Naive thymus-derived CD8-positive, alpha-beta T cell (primary cell): ENCODE measurements at regions not wholly inside any gene's neighbourhood (a gene's known extent, or its start where the extent isn't known, plus 50 kb on each side); places are given as distances from the start of the nearest gene placed in this dataset.

Experiments
- ATAC-seq, 2 donors: fragments of 150-1000 bp; cut with Tn5 transposase in 1 of 2; sonication (Bioruptor Pico), chemical (Tn5 transposase) in 1 of 2; 1 replicate in 1 of 2; 2 replicates in 1 of 2; pipeline ENCODE4 v1.10.0; 2021; ENCODE audit warnings: mild to moderate bottlenecking in 2 of 2, moderate library complexity in 2 of 2
- POLR2A ChIA-PET: fragments of 350-600 bp; sonication (Branson Sonifier 250); formaldehyde crosslinking; loops from one replicate; lab custom pipeline; 2021; ENCODE audit warnings: antibody characterized with exemption; lab: Charles Lee
- DNase-seq, 10 donors: peaks; one replicate each; pipeline versions ENCODE4 v3.0.0 to v3.0.0-alpha.2; 2020 to 2022
- H3K27ac Mint-ChIP-seq, 10 donors: one replicate each; pipeline ENCODE4 v1.8.0; 2020 to 2022; ENCODE audit warnings: mild to moderate bottlenecking in 10 of 10, mixed read lengths in 10 of 10, moderate library complexity in 4 of 10, inconsistent platforms in 1 of 10
- H3K27me3 Mint-ChIP-seq, 5 donors: one replicate each; pipeline ENCODE4 v1.8.0; 2021 to 2022; ENCODE audit warnings: mixed read lengths in 5 of 5
- H3K36me3 Mint-ChIP-seq, 3 donors: one replicate each; pipeline ENCODE4 v1.8.0; 2020 to 2022; ENCODE audit warnings: mixed read lengths in 3 of 3, mild to moderate bottlenecking in 2 of 3, inconsistent platforms in 1 of 3
- H3K4me1 Mint-ChIP-seq, 4 donors: one replicate each; pipeline ENCODE4 v1.8.0; 2021 to 2022; ENCODE audit warnings: mixed read lengths in 4 of 4
- H3K4me3 Mint-ChIP-seq, 10 donors: one replicate each; pipeline ENCODE4 v1.8.0; 2020 to 2022; ENCODE audit warnings: mild to moderate bottlenecking in 10 of 10, mixed read lengths in 10 of 10, moderate library complexity in 6 of 10, inconsistent platforms in 1 of 10
- H3K9me3 Mint-ChIP-seq, 9 donors: one replicate each; pipeline ENCODE4 v1.8.0; 2020 to 2022; ENCODE audit warnings: mixed read lengths in 9 of 9, mild to moderate bottlenecking in 3 of 9, inconsistent platforms in 1 of 9, moderate library complexity in 1 of 9

DNA sequence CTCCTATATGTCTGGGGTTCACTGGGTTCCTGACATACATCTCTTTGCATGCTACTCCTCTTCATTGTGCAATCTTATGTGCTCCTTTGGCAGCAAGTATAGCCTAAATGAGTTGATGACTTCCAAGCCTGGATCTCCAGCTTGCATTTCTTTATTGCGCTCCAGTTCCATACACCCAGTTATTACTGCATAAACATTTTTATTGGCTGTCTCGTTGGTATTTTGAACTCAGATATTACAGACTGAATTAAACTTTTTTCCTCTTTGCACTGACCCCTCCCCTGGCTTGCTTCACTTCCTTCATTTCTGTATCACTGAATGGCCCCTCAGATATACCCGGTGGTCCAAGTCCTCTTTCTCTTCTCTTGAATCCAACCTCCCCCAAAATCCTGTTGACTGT lies 219.2 kb downstream of the MC4R start:
- POLR2A ChIA-PET, result no interaction called here
- no peak overlapping the region for H3K4me3 Mint-ChIP-seq
- no peak for DNase-seq
- ATAC-seq, result no peak
- H3K9me3 Mint-ChIP-seq, result peaks cover 0 to 5% (median 0%) of the 10 kb centered on the region in 9 donors
- no peaks in the 10 kb centered on the region for H3K4me1 Mint-ChIP-seq
- H3K36me3 Mint-ChIP-seq, result no peaks in the 10 kb centered on the region
- H3K27ac Mint-ChIP-seq, result no peak overlapping the region
- peaks cover 1 to 14% (median 7%) of the 10 kb centered on the region in 5 donors for H3K27me3 Mint-ChIP-seq

DNA sequence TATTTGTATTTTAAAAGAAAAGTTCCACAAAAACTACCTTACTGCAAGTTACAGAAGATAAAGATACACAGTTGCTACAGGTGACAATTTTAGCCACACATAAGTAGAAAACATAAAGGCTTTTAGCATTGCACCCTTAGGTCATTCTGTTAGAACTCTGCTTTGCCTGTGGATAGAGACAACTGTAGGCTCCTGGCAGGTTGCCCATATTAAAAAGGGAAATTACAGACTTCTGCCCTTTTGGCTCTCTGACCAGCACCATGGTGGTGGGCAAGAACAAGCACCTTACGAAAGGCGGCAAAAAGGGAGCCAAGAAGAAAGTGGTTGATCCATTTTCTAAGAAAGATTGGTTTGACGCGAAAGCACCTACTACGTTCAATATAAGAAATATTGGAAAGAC lies 223.3 kb downstream of the MC4R start:
- no peak for ATAC-seq
- POLR2A ChIA-PET, result no interaction called here

DNA sequence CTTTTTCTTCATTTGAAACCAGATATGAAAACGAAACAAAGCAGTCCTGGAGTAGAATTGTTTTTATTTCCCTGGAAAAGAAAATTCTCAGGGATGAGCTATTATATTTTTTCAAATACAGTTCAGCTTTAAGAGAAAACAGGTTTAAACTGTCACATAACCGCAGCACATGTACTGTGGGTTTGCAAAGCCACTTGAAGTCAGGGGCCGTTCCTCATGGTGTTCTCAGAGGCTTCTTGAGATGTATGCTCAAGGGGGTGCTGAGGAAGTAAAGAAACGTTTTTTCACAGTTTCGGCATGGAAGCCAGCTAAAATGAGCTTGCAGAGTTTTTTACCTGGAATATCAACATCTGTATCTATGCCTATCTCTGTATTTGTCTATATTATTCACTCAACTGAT lies 225.3 kb downstream of the MC4R start:
- no peaks in the 10 kb centered on the region for H3K36me3 Mint-ChIP-seq

More for the DNA sequence above, 223.3 kb downstream of the MC4R start:
- DNase-seq, result no peak
- Mint-ChIP-seq H3K4me3 (no peak overlapping the region), H3K36me3 (no peaks in the 10 kb centered on the region), H3K4me1 (peaks cover 0 to 3% (median 0%) of the 10 kb centered on the region in 4 donors), H3K27ac (no peak overlapping the region), H3K9me3 (no peaks in the 10 kb centered on the region), H3K27me3 (peaks cover 0 to 14% (median 4%) of the 10 kb centered on the region in 5 donors)

DNA sequence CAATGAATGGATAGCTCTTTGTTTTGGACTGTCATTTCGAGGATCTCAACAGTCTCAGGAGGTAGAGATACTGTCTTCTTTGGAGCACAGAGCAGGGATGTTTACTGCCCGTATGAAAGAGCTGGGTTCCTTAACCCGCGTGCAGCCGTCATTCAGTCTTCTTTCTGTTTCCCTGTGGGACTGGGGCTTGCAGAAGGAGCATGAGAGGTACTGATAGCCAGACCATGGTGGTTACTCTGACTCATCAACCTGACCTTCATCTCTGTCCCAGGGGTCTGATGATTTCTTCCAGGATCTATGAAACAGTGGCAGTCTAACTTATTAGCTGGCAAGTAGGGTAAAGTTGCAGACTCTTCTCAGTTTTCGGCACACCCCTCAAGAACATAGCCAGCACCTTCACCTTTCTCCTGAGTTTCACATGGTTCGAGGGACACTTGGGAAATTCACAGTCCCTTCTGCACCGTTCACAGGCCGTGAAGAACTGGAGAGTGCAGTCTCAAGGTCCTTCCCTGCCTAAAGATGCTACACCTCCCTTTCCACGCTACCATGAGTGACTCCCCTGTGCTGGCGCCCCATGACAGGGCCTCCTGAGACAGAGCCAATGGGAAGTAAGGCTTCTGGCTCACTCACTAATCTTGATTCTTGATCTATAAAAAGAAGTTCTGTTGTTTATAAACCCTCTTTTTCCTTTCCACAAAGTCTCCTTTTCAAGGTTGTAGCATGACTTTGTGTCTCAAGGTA lies 226.2 kb downstream of the MC4R start:
- no peak overlapping the region for H3K27ac Mint-ChIP-seq
- peaks cover 0 to 3% (median 0%) of the 10 kb centered on the region in 4 donors for H3K4me1 Mint-ChIP-seq
- H3K4me3 Mint-ChIP-seq, result no peak overlapping the region
- H3K36me3 Mint-ChIP-seq, result no peaks in the 10 kb centered on the region
- peaks cover 0 to 14% (median 0%) of the 10 kb centered on the region in 5 donors for H3K27me3 Mint-ChIP-seq
- POLR2A ChIA-PET, result no interaction called here
- H3K9me3 Mint-ChIP-seq, result no peaks in the 10 kb centered on the region
- ATAC-seq, result no peak
- no peak for DNase-seq

More for the DNA sequence above, 225.3 kb downstream of the MC4R start:
- Mint-ChIP-seq H3K4me3 (no peak overlapping the region), H3K27ac (no peak overlapping the region), H3K4me1 (peaks cover 0 to 3% (median 0%) of the 10 kb centered on the region in 4 donors), H3K9me3 (no peaks in the 10 kb centered on the region), H3K27me3 (peaks cover 0 to 14% (median 0%) of the 10 kb centered on the region in 5 donors)
- ATAC-seq (no peak), DNase-seq (no peak)
- POLR2A ChIA-PET, result no interaction called here

DNA sequence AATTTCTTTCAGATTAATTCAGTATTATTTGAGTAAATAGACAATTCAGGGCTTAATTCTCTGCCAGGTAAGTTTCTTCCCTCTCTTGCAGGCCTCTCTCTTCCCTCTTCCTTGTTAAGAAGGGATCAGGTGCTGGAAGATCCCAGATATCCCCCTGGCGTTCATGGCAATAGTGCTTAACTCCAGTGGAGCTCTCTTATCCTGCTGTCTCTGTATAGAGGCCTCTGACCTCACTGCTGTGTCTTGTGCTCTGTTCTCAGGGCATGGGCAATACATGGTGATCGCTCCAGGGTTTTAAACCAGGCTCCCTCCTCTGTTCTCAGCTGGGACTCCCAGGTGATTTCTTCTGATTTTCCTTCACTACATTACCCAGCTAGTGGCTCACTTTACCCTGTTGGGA lies 226.8 kb downstream of the MC4R start:
- no peak for DNase-seq
- Mint-ChIP-seq H3K36me3 (no peaks in the 10 kb centered on the region), H3K27me3 (peaks cover 0 to 14% (median 0%) of the 10 kb centered on the region in 5 donors), H3K9me3 (no peaks in the 10 kb centered on the region), H3K4me3 (no peak overlapping the region), H3K27ac (no peak overlapping the region), H3K4me1 (peaks cover 0 to 3% (median 0%) of the 10 kb centered on the region in 4 donors)
- ATAC-seq, result no peak
- POLR2A ChIA-PET, result no interaction called here

DNA sequence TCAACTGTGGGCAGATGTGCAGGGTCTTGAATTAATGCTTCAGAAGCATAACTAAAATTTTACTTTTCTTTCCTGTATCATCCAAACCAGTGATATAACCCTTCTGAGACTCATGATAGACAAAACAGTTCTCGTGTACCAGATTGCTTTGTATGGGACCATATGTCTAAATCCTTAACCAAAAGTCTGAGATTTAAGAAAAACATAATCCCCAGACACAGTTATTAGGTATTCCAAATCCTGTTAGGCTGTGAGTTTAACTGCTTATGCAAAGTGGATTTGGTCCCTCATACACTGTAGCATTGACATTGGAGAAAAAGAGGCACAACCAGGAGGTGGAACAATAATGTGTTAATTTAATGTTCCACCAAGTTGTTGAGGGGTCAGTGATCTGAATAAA lies 235.0 kb downstream of the PMAIP1 start:
- DNase-seq (no peak), ATAC-seq (no peak)
- Mint-ChIP-seq H3K36me3 (no peaks in the 10 kb centered on the region), H3K9me3 (peaks cover 0 to 10% (median 4%) of the 10 kb centered on the region in 9 donors), H3K4me3 (no peak overlapping the region), H3K4me1 (no peaks in the 10 kb centered on the region), H3K27me3 (peaks cover 0 to 7% (median 0%) of the 10 kb centered on the region in 5 donors), H3K27ac (no peak overlapping the region)
- POLR2A ChIA-PET, result no interaction called here

DNA sequence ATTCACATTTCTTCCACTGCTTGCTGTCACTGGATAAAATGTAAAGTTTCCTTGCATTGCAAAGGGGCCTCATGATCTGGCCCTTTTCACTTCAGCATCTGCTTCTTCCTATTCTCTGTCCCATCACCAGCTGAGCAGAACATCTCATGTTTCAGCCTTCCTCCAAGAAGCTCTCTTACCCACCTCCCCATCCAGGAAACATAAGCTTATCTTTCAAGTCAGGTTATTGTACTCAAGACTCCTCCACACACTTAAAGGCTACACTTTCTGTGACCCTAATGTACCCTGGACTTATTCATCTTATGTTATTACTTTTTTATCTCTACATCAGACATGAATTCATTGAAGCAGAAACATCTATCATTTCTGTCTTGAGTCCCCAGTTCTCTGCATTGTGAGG lies 230.5 kb downstream of the PMAIP1 start:
- H3K27ac Mint-ChIP-seq, result no peak overlapping the region
- ATAC-seq (no peak), DNase-seq (no peak)
- H3K36me3 Mint-ChIP-seq, result no peaks in the 10 kb centered on the region
- H3K9me3 Mint-ChIP-seq, result peaks cover 0 to 12% (median 0%) of the 10 kb centered on the region in 9 donors
- POLR2A ChIA-PET, result no interaction called here
- H3K4me1 Mint-ChIP-seq, result no peaks in the 10 kb centered on the region
- H3K27me3 Mint-ChIP-seq, result peaks cover 0 to 7% (median 0%) of the 10 kb centered on the region in 5 donors
- no peak overlapping the region for H3K4me3 Mint-ChIP-seq

DNA sequence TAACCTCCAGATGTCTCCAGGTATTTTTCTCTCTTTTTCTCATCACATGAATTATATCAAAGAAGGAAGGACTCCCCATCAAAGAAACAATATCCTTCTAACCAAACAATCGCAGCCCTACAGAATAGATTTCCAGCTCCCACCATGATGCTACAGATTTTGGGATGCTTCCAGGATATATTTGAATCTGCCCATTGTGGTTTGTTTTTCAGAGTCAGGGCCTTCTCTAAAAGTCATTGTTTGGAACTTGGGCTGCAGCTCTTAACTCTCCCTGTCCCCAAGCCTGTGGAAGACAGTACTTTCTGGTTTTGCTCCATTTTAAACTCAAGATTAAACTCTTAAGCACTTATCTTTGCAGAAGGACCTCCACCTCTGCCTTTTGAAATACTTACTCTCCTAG lies 223.2 kb downstream of the PMAIP1 start:
- H3K36me3 Mint-ChIP-seq, result no peaks in the 10 kb centered on the region
- ATAC-seq, result no peak
- no peak overlapping the region for H3K4me3 Mint-ChIP-seq
- POLR2A ChIA-PET, result no interaction called here
- peaks cover 0 to 12% (median 4%) of the 10 kb centered on the region in 9 donors for H3K9me3 Mint-ChIP-seq
- H3K4me1 Mint-ChIP-seq, result no peaks in the 10 kb centered on the region
- peaks cover 0 to 4% (median 0%) of the 10 kb centered on the region in 5 donors for H3K27me3 Mint-ChIP-seq
- H3K27ac Mint-ChIP-seq, result no peak overlapping the region
- no peak for DNase-seq

DNA sequence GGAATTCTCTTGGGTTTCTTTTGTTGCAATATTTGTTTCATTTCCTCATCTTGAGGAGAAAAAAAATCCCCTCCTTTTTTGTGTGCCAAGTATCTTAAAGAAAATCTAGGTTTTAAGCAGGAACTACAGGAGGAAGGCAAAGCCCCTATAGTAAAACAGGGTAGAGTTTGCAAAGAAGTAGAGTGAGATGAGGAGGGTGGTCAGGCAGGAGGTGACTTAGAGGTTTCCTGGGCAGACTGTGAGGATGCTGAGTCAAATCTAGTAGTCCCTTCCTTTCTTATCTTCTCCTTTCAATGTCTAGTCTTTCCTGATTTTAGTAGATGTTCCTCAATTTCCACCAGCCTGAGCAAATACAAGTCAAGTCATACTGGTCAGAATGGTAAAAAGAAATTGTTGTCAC lies 222.5 kb downstream of the PMAIP1 start:
- no peaks in the 10 kb centered on the region for H3K36me3 Mint-ChIP-seq
- H3K9me3 Mint-ChIP-seq, result peaks cover 0 to 11% (median 4%) of the 10 kb centered on the region in 9 donors
- peaks cover 0 to 4% (median 0%) of the 10 kb centered on the region in 5 donors for H3K27me3 Mint-ChIP-seq
- no peak overlapping the region for H3K4me3 Mint-ChIP-seq
- POLR2A ChIA-PET, result no interaction called here
- no peak for DNase-seq
- ATAC-seq, result no peak
- no peaks in the 10 kb centered on the region for H3K4me1 Mint-ChIP-seq
- H3K27ac Mint-ChIP-seq, result no peak overlapping the region

DNA sequence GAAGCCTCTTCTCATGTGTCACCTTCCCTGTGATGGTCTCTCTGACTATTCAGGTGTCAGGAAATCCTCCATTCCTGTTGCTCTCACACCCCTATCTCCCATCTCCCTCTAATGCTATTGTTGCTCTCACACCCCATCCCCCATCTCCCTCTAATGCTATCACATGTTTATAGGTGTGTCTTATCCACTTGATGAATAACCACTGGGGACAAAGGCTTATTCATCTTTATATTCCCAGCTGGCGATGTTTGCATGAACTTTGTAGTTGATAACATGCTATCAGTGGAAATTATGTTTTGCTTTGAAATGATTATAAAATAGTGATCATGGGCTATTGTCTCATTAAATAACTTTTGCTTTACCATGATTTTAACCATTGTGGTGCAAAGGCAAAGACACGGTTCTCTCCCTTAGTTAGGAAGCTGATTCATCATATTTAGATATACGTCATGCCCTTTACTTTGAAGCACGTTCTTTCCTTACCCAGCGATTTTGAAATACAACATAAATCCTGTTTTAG lies 220.5 kb downstream of the PMAIP1 start:
- peaks cover 0 to 18% (median 2%) of the 10 kb centered on the region in 9 donors for H3K9me3 Mint-ChIP-seq
- H3K27me3 Mint-ChIP-seq, result peaks cover 0 to 8% (median 0%) of the 10 kb centered on the region in 5 donors
- no peak for ATAC-seq
- no peaks in the 10 kb centered on the region for H3K36me3 Mint-ChIP-seq
- H3K27ac Mint-ChIP-seq, result no peak overlapping the region
- H3K4me3 Mint-ChIP-seq, result no peak overlapping the region
- POLR2A ChIA-PET, result no interaction called here
- DNase-seq, result no peak
- no peaks in the 10 kb centered on the region for H3K4me1 Mint-ChIP-seq

DNA sequence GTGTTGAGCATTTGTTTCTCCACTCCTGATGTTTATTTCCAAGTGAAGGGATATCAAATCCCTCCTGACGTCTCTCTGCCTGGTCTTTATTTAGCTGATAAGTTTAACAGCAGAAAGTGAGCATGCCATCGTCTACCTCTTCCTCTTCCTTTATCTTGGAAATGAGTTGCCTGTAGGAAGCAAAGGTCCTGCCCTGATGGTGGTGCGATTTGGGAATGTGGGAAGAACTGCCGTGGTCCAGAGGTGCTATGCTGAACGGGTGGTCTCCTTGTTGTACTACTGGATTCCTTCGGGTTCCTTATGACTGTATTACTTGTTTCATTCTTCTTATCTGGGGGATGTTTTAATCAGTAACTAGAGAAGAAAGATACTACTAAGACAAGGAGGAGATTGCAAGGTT lies 217.5 kb downstream of the PMAIP1 start:
- POLR2A ChIA-PET, result no interaction called here
- Mint-ChIP-seq H3K4me3 (no peak overlapping the region), H3K4me1 (no peaks in the 10 kb centered on the region), H3K9me3 (peaks cover 0 to 18% (median 2%) of the 10 kb centered on the region in 9 donors), H3K27me3 (peaks cover 0 to 4% (median 0%) of the 10 kb centered on the region in 5 donors), H3K27ac (no peak overlapping the region), H3K36me3 (no peaks in the 10 kb centered on the region)
- ATAC-seq (no peak), DNase-seq (no peak)

DNA sequence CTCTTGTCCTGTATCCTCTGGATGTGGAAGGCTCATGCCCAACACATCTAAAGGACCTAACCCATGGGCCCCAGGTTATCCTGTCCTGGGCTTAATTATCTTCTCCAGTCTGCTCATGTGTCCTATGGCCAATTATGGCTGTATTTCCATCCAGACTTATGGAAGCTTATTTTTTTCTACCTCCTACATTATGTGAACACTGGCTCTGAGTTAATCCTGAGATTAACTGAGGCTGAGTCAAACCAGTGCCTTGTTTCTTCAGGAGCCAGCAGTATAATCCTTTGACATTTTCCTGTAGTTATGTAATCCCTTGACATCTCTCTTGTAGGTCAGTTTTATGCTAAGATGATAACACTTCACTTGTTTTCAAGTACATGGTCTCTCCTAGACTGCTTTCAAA lies 213.6 kb downstream of the PMAIP1 start:
- Mint-ChIP-seq H3K4me1 (no peaks in the 10 kb centered on the region), H3K36me3 (no peaks in the 10 kb centered on the region), H3K4me3 (no peak overlapping the region), H3K27me3 (peaks cover 0 to 4% (median 0%) of the 10 kb centered on the region in 5 donors), H3K27ac (no peak overlapping the region), H3K9me3 (peaks cover 0 to 10% (median 0%) of the 10 kb centered on the region in 9 donors)
- POLR2A ChIA-PET, result no interaction called here
- ATAC-seq, result no peak
- no peak for DNase-seq

DNA sequence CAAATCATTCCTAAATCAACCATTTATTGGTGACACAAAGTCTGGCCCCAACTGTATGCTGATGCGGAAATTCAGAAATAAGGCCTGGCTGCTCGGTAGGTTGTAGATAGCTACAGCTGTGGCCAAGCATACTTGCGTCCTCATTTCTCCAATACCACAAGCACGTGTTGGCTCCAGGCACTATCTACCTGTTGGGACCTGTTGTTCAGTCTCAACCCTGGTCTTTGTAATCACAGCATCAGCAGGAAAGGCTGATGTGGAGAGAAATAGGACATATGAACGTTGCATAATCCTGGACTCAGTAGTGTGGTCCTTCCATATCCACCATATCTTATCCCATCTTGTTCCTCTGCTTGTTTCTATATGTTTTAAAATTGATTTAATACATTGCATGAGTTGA lies 212.6 kb downstream of the PMAIP1 start:
- H3K9me3 Mint-ChIP-seq, result peaks cover 0 to 8% (median 0%) of the 10 kb centered on the region in 9 donors
- no peak overlapping the region for H3K27ac Mint-ChIP-seq
- H3K4me1 Mint-ChIP-seq, result no peaks in the 10 kb centered on the region
- POLR2A ChIA-PET, result no interaction called here
- ATAC-seq, result no peak
- H3K27me3 Mint-ChIP-seq, result peaks cover 0 to 4% (median 0%) of the 10 kb centered on the region in 5 donors
- no peak for DNase-seq
- no peaks in the 10 kb centered on the region for H3K36me3 Mint-ChIP-seq
- no peak overlapping the region for H3K4me3 Mint-ChIP-seq
